GM12878 (cell line): ENCODE measurements at regions not wholly inside any gene's neighbourhood (a gene's known extent, or its start where the extent isn't known, plus 50 kb on each side); places are given as distances from the start of the nearest gene placed in this dataset.
A peak's percentile ranks its signal among the peaks of the same experiment; 100 is the strongest.

ENCODE experiments used
- ATAC-seq: fragments of 200-7000 bp; cut with Tn5 transposase; 3 replicates; pipeline ENCODE4 v1.9.1; 2020; ENCODE audit warnings: mild to moderate bottlenecking, moderate library complexity
- BruUV-seq: library from RNA; stranded (reverse); fragments of 400-500 nt; replicated peaks from 2 replicates; lab custom pipeline; 2021; lab: Mats Ljungman, UMichigan
- CTCF ChIA-PET: fragments of 300-600 bp; sonication (Branson Sonifier 250); formaldehyde crosslinking; extraction: SDS; loops from one replicate; lab custom pipeline; 2021; ENCODE audit warnings: inconsistent platforms; lab: Yijun Ruan, JAX
- POLR2A ChIA-PET: fragments of 350-600 bp; formaldehyde crosslinking; extraction: SDS; loops from one replicate; lab custom pipeline; 2021; ENCODE audit warnings: inconsistent platforms; lab: Charles Lee
- RAD21 ChIA-PET: fragments of 300-600 bp; sonication (Branson Sonifier 250); formaldehyde crosslinking; loops from one replicate; lab custom pipeline; 2023; ENCODE audit warnings: antibody characterized with exemption; ENCODE audit not compliant: unreplicated experiment; lab: Charles Lee
- SMC1A ChIA-PET: fragments of 300-600 bp; sonication (Branson Sonifier 250); formaldehyde crosslinking; loops from one replicate; lab custom pipeline; 2023; ENCODE audit not compliant: unreplicated experiment, uncharacterized antibody; lab: Charles Lee
- DNase-seq: peaks from one replicate; pipeline ENCODE4 v3.0.0-alpha.2; 2011; ENCODE audit warnings: low read depth, low spot score
- FAIRE-seq: peaks from 3 replicates; lab custom pipeline; 2011; peaks lifted over from hg19 to GRCh38; lab: Jason Lieb, UNC
- H2AFZ ChIP-seq: 2 replicates; pipeline ENCODE4 v1.6.0; 2011; ENCODE audit warnings: low read depth, low read length, control low read depth; ENCODE audit not compliant: control insufficient read depth
- H3K27ac ChIP-seq: 2 replicates; pipeline ENCODE4 v1.5.1; 2011; ENCODE audit warnings: control low read depth; ENCODE audit not compliant: control insufficient read depth, insufficient read depth
- H3K27me3 ChIP-seq, 2 experiments: replicated peaks in 1 of 2; 2 replicates each; pipeline versions ENCODE4 v1.6.0 to v1.6.1; 2011; ENCODE audit warnings: low read length in 1 of 2; ENCODE audit not compliant: control insufficient read depth in 2 of 2, insufficient read depth in 2 of 2
- H3K36me3 ChIP-seq, 2 experiments: 2 replicates each; pipeline ENCODE4 v1.5.1; 2011; ENCODE audit warnings: low read length in 1 of 2; ENCODE audit not compliant: control insufficient read depth in 2 of 2, insufficient read depth in 2 of 2
- H3K4me1 ChIP-seq: 2 replicates; pipeline ENCODE4 v1.6.1; 2011; ENCODE audit warnings: mild to moderate bottlenecking, low read length, moderate library complexity, mixed read lengths; ENCODE audit not compliant: control insufficient read depth, insufficient read depth
- H3K4me2 ChIP-seq: 2 replicates; pipeline ENCODE4 v1.6.0; 2011; ENCODE audit warnings: control low read depth; ENCODE audit not compliant: control insufficient read depth, insufficient read depth
- H3K4me3 ChIP-seq: fragments of 200-600 bp; sonication (generic); 2 replicates; pipeline ENCODE4 v1.5.1; 2016
- H3K79me2 ChIP-seq: 2 replicates; pipeline ENCODE4 v1.6.0; 2011; ENCODE audit warnings: low read length; ENCODE audit not compliant: control insufficient read depth, insufficient read depth
- H3K9ac ChIP-seq: 2 replicates; pipeline ENCODE4 v1.8.0; 2011; ENCODE audit warnings: low read length, control low read depth, mixed read lengths; ENCODE audit not compliant: control insufficient read depth, insufficient read depth
- H3K9me3 ChIP-seq: replicated peaks from 3 replicates; pipeline ENCODE4 v1.5.1; 2011; ENCODE audit warnings: mild to moderate bottlenecking, low read length; ENCODE audit not compliant: control insufficient read depth, insufficient read depth
- H4K20me1 ChIP-seq: 2 replicates; pipeline ENCODE4 v1.6.0; 2011; ENCODE audit not compliant: control insufficient read depth, insufficient read depth
- CTCF ChIP-seq, 3 experiments: IDR thresholded peaks in 2 of 3; conservative IDR thresholded peaks in 1 of 3; 2 replicates each; pipeline ENCODE4 v1.5.1; 2011; ENCODE audit warnings: low read depth in 3 of 3, low read length in 3 of 3, mild to moderate bottlenecking in 3 of 3, control low read depth in 2 of 3, moderate library complexity in 2 of 3, inconsistent platforms in 1 of 3, mixed read lengths in 1 of 3; ENCODE audit not compliant: control insufficient read depth in 2 of 3, insufficient read depth in 1 of 3; ENCODE audit errors: extremely low read depth in 1 of 3
- HDAC2 ChIP-seq: fragments of 200-600 bp; sonication (generic); IDR thresholded peaks from 2 replicates; pipeline ENCODE4 v1.6.1; 2017
- KAT2A ChIP-seq: conservative IDR thresholded peaks from 2 replicates; pipeline ENCODE4 v1.6.1; 2011; ENCODE audit warnings: low read depth, low read length; ENCODE audit not compliant: control insufficient read depth
- MYB ChIP-seq: fragments of 150-350 bp; IDR thresholded peaks from 2 replicates; pipeline ENCODE4 v1.6.1; 2014; ENCODE audit warnings: mild to moderate bottlenecking, low read depth, low read length, borderline replicate concordance
- PRDM15 ChIP-seq: fragments of 450-650 bp; formaldehyde crosslinking; IDR thresholded peaks from 2 replicates; pipeline ENCODE4 v1.4.0; 2020; ENCODE audit warnings: mild to moderate bottlenecking, moderate library complexity
- RAD21 ChIP-seq: IDR thresholded peaks from 2 replicates; pipeline ENCODE4 v1.6.1; 2011; ENCODE audit warnings: mild to moderate bottlenecking, low read depth, low read length, moderate library complexity; ENCODE audit not compliant: insufficient read depth
- RAD51 ChIP-seq: fragments of 450-650 bp; IDR thresholded peaks from 2 replicates; pipeline ENCODE4 v1.6.1; 2016; ENCODE audit warnings: moderate library complexity, mild to moderate bottlenecking, inconsistent platforms
- RCOR1 ChIP-seq: conservative IDR thresholded peaks from 2 replicates; pipeline ENCODE4 v1.6.1; 2012; ENCODE audit warnings: low read depth, low read length, improper control_type of control experiment
- WGBS: methylation state at CpG from one replicate; pipeline ENCODE4 v1.1.6; 2016; ENCODE audit warnings: low lambda C conversion rate; ENCODE audit not compliant: insufficient replicate concordance, insufficient coverage; ENCODE audit errors: missing lambda C conversion rate; 5-methylcytosine and 5-hydroxymethylcytosine counted together
- in situ Hi-C: fragments of 300-500 bp; cut with MboI; formaldehyde crosslinking; loops from 9 replicates; pipeline ENCODE4 v1.14.3; 2018; ENCODE audit warnings: mixed read lengths
- intact Hi-C: fragments of 100-400 bp; cut with micrococcal nuclease; formaldehyde crosslinking; loops from one replicate; pipeline ENCODE4 v1.14.2; 2022; ENCODE audit not compliant: unreplicated experiment

GRCh38 chr10:29389935-29390334 is 101.1 kb downstream of the LYZL1 start (continued):
- no peak for TF ChIP-seq PRDM15 (CRISPR knock-in tag)

GRCh38 chr10:29392376-29393021 is 103.6 kb downstream of the LYZL1 start:
- WGBS = 12% methylated on average over 4 of the region's 4 CpGs

More at GRCh38 chr10:29392376-29393021, 103.6 kb downstream of the LYZL1 start:
- DNase-seq (no peak), FAIRE-seq (no peak), ATAC-seq (peak; percentile 80)
- intact Hi-C loops (loop anchor here (1.0 kb wide), 1 partner anchor 152 kb away; no protein-coding TSS in a partner anchor), in situ Hi-C loops (no loop called here)
- no peaks in the 10 kb centered on the region for H3K9me3 ChIP-seq
- CTCF ChIA-PET = interaction anchor here (0.7 to 1.8 kb wide), 15 partner anchors 9 to 782 kb away, joined by 3 to 6 read pairs (median 3); no protein-coding TSS in a partner anchor
- H3K27me3 ChIP-seq = peaks cover 0 to 3% of the 10 kb centered on the region in 2 experiments; a peak in 2 of 4 replicates
- H3K27ac ChIP-seq = no peak overlapping the region
- no TSS peak for BruUV-seq
- H3K4me2 ChIP-seq = no peak overlapping the region
- H2AFZ ChIP-seq = no peak overlapping the region
- RAD21 ChIA-PET = no interaction called here
- POLR2A ChIA-PET = no interaction called here
- no peaks in the 10 kb centered on the region for H3K79me2 ChIP-seq
- no peaks in the 10 kb centered on the region for H4K20me1 ChIP-seq
- SMC1A ChIA-PET = interaction anchor here (0.9 to 1.5 kb wide), 2 partner anchors 13 to 1026 kb away, joined by 3 to 4 read pairs; no protein-coding TSS in a partner anchor
- H3K4me3 ChIP-seq = no peak overlapping the region
- H3K36me3 ChIP-seq = no peaks in the 10 kb centered on the region
- TF ChIP-seq RAD21 (peak; percentile 50), RCOR1 (no peak), KAT2A (no peak), MYB (no peak), HDAC2 (no peak), RAD51 (no peak), CTCF (IDR thresholded peaks at IDR 0.05 in 2 of 3, conservative IDR thresholded peaks at IDR 0.05 in 1 of 3; ENCODE audit: control insufficient read depth in 2 of 3, extremely low read depth in 1 of 3, insufficient read depth in 1 of 3, low read depth in 3 of 3, low read length in 3 of 3) (peak; percentile 55 to 77 (median 71))
- no peaks in the 10 kb centered on the region for H3K4me1 ChIP-seq
- no peak overlapping the region for H3K9ac ChIP-seq
